ENCODE measurements at regions not wholly inside any gene's neighbourhood (a gene's known extent, or its start where the extent isn't known, plus 50 kb on each side); places are given as distances from the start of the nearest gene placed in this dataset.
A peak's percentile ranks its signal among the peaks of the same experiment; 100 is the strongest.

DNA sequence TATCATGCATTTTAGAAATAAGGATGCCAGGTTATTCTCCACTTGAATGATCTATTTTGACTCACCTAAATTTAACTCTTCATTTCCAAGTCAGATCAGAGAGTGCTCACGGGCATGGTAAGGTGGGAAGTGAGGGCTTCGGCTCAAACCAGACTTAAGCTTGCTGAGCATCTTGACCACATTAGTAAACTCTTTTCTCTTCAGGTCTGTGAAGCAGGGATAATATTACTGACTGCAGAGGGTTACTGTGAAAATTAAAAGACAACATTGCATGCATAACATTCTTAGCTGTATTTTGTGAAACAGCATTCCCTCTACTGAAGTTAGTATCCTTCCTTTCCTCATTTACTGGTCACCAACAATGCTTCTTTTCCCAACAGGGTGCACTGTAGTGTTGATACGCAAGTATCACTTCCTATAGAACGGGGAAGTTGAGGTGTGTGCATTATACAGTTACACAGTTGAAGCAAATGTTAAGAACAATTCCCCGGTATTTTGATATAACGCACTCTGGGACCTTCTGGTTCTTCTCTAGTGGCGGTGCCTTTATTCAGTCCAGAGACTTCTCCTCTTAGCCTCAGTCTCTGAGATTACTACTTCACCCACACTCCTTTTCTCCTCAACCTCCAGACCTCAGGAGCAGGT, 74.1 kb upstream of the MNS1 start:
- H3K4me2 ChIP-seq (ENCODE audit: low read length), result peak overlapping the region; percentile 57
- H3K9me3 ChIP-seq (ENCODE audit: low read length), result peaks cover 6% of the 10 kb centered on the region
- ChIA-PET CTCF (ENCODE audit: unreplicated experiment) (no interaction called here), POLR2A (interaction anchor here (0.5 to 3.8 kb wide), 6 partner anchors 8 to 194 kb away, joined by 4 to 23 read pairs (median 6); partner anchors contain the start of gene ZNF280D)
- TF ChIP-seq, protein P1, sequence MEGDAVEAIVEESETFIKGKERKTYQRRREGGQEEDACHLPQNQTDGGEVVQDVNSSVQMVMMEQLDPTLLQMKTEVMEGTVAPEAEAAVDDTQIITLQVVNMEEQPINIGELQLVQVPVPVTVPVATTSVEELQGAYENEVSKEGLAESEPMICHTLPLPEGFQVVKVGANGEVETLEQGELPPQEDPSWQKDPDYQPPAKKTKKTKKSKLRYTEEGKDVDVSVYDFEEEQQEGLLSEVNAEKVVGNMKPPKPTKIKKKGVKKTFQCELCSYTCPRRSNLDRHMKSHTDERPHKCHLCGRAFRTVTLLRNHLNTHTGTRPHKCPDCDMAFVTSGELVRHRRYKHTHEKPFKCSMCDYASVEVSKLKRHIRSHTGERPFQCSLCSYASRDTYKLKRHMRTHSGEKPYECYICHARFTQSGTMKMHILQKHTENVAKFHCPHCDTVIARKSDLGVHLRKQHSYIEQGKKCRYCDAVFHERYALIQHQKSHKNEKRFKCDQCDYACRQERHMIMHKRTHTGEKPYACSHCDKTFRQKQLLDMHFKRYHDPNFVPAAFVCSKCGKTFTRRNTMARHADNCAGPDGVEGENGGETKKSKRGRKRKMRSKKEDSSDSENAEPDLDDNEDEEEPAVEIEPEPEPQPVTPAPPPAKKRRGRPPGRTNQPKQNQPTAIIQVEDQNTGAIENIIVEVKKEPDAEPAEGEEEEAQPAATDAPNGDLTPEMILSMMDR (conservative IDR thresholded peaks at IDR 0.05; ENCODE audit: low read length), result no peak
- no peak for TF ChIP-seq EZH2phosphoT487 (IDR thresholded peaks at IDR 0.05; ENCODE audit: borderline replicate concordance, low read depth, low read length)
- no peaks in the 10 kb centered on the region for H3K9me2 ChIP-seq (ENCODE audit: insufficient read depth, low read length)
- peak overlapping the region; percentile 70 for H3K27ac ChIP-seq (ENCODE audit: low read depth, low read length, poor library complexity, severe bottlenecking)
- intact Hi-C loops (cut with micrococcal nuclease; ENCODE audit: unreplicated experiment), result loop anchor here (5.0 kb wide), 1 partner anchor 172 kb away; the partner anchor contains the start of gene TEX9
- H3K4me3 ChIP-seq (ENCODE audit: low read depth, low read length, poor library complexity, severe bottlenecking), result peak overlapping the region; percentile 10
- peak; percentile 59 for DNase-seq (ENCODE audit: low spot score)
- peaks cover 58% of the 10 kb centered on the region for H3K4me1 ChIP-seq (ENCODE audit: insufficient read depth, low read length, poor library complexity, severe bottlenecking)
- H2AFZ ChIP-seq (ENCODE audit: low read length), result peak overlapping the region; percentile 98
- H4K20me1 ChIP-seq (ENCODE audit: insufficient read depth, low read length), result no peaks in the 10 kb centered on the region
- peaks cover under 1% of the 10 kb centered on the region; the same call in 1 of the 2 replicates for H3K36me3 ChIP-seq (ENCODE audit: insufficient read depth, low read length)
- H3K79me2 ChIP-seq (ENCODE audit: insufficient read depth, low read depth, low read length), result no peaks in the 10 kb centered on the region
- no TSS peak for BruUV-seq (replicated peaks)

DNA sequence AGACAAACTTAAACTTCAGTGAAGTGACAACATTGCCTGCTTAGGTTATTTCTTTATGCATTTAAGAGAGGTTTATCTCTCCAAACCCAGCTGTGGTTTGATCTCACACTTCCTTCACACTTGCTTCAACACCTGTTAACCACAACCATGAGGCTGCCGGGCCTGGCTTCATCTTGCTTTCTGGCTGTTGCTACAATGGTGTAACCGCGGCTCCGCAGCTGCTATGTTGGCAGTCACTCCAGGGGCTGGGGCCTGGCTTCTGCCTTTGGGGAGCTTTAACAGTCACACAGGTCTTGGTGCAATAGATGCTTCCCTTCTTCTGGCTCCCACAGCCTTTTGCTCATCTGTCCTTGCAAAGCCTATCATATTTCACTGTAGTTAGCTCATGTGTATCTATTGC, 72.9 kb upstream of the MNS1 start:
- H3K4me1 ChIP-seq (ENCODE audit: insufficient read depth, low read length, poor library complexity, severe bottlenecking), result peaks cover 70% of the 10 kb centered on the region

More for the DNA sequence above, 72.9 kb upstream of the MNS1 start:
- H3K9me3 ChIP-seq (ENCODE audit: low read length), result no peaks in the 10 kb centered on the region
- DNase-seq (ENCODE audit: low spot score), result peak; percentile 89
- ChIA-PET CTCF (ENCODE audit: unreplicated experiment) (no interaction called here), POLR2A (interaction anchor here (0.6 to 3.8 kb wide), 8 partner anchors 9 to 277 kb away, joined by 3 to 23 read pairs (median 5); partner anchors contain the start of gene ZNF280D)
- H3K4me2 ChIP-seq (ENCODE audit: low read length), result peak overlapping the region; percentile 57
- no peaks in the 10 kb centered on the region for H3K9me2 ChIP-seq (ENCODE audit: insufficient read depth, low read length)
- TF ChIP-seq EZH2phosphoT487 (IDR thresholded peaks at IDR 0.05; ENCODE audit: borderline replicate concordance, low read depth, low read length), result no peak
- TF ChIP-seq, protein P1 (conservative IDR thresholded peaks at IDR 0.05; ENCODE audit: low read length), result no peak
- no peaks in the 10 kb centered on the region for H4K20me1 ChIP-seq (ENCODE audit: insufficient read depth, low read length)
- intact Hi-C loops (cut with micrococcal nuclease; ENCODE audit: unreplicated experiment), result loop anchor here (5.0 kb wide), 1 partner anchor 171 kb away; the partner anchor contains the start of gene TEX9
- no peak overlapping the region for H3K4me3 ChIP-seq (ENCODE audit: low read depth, low read length, poor library complexity, severe bottlenecking)
- peak overlapping the region; percentile 98 for H2AFZ ChIP-seq (ENCODE audit: low read length)
- peak overlapping the region; percentile 70 for H3K27ac ChIP-seq (ENCODE audit: low read depth, low read length, poor library complexity, severe bottlenecking)
- H3K79me2 ChIP-seq (ENCODE audit: insufficient read depth, low read depth, low read length), result no peaks in the 10 kb centered on the region
- BruUV-seq (replicated peaks), result no TSS peak
- no peaks in the 10 kb centered on the region for H3K36me3 ChIP-seq (ENCODE audit: insufficient read depth, low read length)
